Bronchial epithelial cell (primary cell): ENCODE measurements at regions not wholly inside any gene's neighbourhood (a gene's known extent, or its start where the extent isn't known, plus 50 kb on each side); places are given as distances from the start of the nearest gene placed in this dataset.
A peak's percentile ranks its signal among the peaks of the same experiment; 100 is the strongest.

Source experiments
- DNase-seq: peaks from one replicate; pipeline ENCODE4 v3.0.0-alpha.2; 2010; ENCODE audit warnings: low read depth
- FAIRE-seq: peaks from 2 replicates; lab custom pipeline; 2011; peaks lifted over from hg19 to GRCh38; lab: Jason Lieb, UNC
- H3K27me3 ChIP-seq: 2 replicates; pipeline ENCODE4 v1.5.1; 2011; ENCODE audit warnings: low read length; ENCODE audit not compliant: control insufficient read depth, insufficient read depth
- H3K36me3 ChIP-seq: 2 replicates; pipeline ENCODE4 v1.5.1; 2011; ENCODE audit warnings: low read length; ENCODE audit not compliant: control insufficient read depth, insufficient read depth
- H3K4me3 ChIP-seq: 2 replicates; pipeline ENCODE4 v1.5.1; 2011; ENCODE audit warnings: mild to moderate bottlenecking, low read depth, low read length, control low read depth
- CTCF ChIP-seq: IDR thresholded peaks from 2 replicates; pipeline ENCODE4 v1.5.1; 2011; ENCODE audit warnings: mild to moderate bottlenecking, moderate library complexity, low read length, control low read depth, inconsistent platforms; ENCODE audit not compliant: insufficient read depth, severe bottlenecking

- FAIRE-seq (no peak), DNase-seq (no peak)
- Histone ChIP-seq H3K36me3 (no peaks in the 10 kb centered on the region), H3K4me3 (no peak overlapping the region), H3K27me3 (no peaks in the 10 kb centered on the region)
- no peak for TF ChIP-seq CTCF
Measured at GRCh38 chr14:23863836-23864235, 89.7 kb upstream of the DHRS4 start.

- FAIRE-seq (no peak), DNase-seq (no peak)
- H3K4me3 ChIP-seq = no peak overlapping the region
- TF ChIP-seq CTCF = no peak
- no peaks in the 10 kb centered on the region for H3K36me3 ChIP-seq
- no peaks in the 10 kb centered on the region for H3K27me3 ChIP-seq
Measured at GRCh38 chr14:23864259-23864658, 89.3 kb upstream of the DHRS4 start.

- Histone ChIP-seq H3K36me3 (no peaks in the 10 kb centered on the region), H3K4me3 (no peak overlapping the region), H3K27me3 (no peaks in the 10 kb centered on the region)
- TF ChIP-seq CTCF = no peak
- no peak for DNase-seq
- no peak for FAIRE-seq
Measured at GRCh38 chr14:23864861-23865260, 88.7 kb upstream of the DHRS4 start.

- no peaks in the 10 kb centered on the region for H3K36me3 ChIP-seq
- no peak for TF ChIP-seq CTCF
- H3K4me3 ChIP-seq = no peak overlapping the region
- FAIRE-seq (no peak), DNase-seq (peak; percentile 23)
- H3K27me3 ChIP-seq = no peaks in the 10 kb centered on the region
Measured at GRCh38 chr14:23865502-23865901, 88.1 kb upstream of the DHRS4 start.

- Histone ChIP-seq H3K4me3 (no peak overlapping the region), H3K27me3 (no peaks in the 10 kb centered on the region), H3K36me3 (no peaks in the 10 kb centered on the region)
- TF ChIP-seq CTCF = no peak
- no peak for DNase-seq
- no peak for FAIRE-seq
Measured at GRCh38 chr14:23866269-23866668, 87.3 kb upstream of the DHRS4 start.

GRCh38 chr14:23869078-23869719 lies 84.4 kb upstream of the DHRS4 start:
- H3K27me3 ChIP-seq = no peaks in the 10 kb centered on the region
- H3K4me3 ChIP-seq = no peak overlapping the region
- DNase-seq = no peak
- no peak for FAIRE-seq
- TF ChIP-seq CTCF = no peak
- H3K36me3 ChIP-seq = no peaks in the 10 kb centered on the region
